Upper lobe of left lung (tissue), 6 donors: ENCODE measurements at regions not wholly inside any gene's neighbourhood (a gene's known extent, or its start where the extent isn't known, plus 50 kb on each side); places are given as distances from the start of the nearest gene placed in this dataset.

Experiments
- ATAC-seq, 2 donors: fragments of 200-7000 bp; cut with Tn5 transposase; one replicate each; pipeline ENCODE4 v1.9.1; 2022; ENCODE audit warnings: mild to moderate bottlenecking in 2 of 2, moderate library complexity in 2 of 2; ENCODE audit not compliant: low FRiP score in 2 of 2
- DNase-seq, 2 donors: peaks; one replicate each; pipeline ENCODE4 v3.0.0-alpha.2; 2019 to 2020
- H3K27ac ChIP-seq, 4 donors: fragments of 200-600 bp; sonication (generic); one replicate each; pipeline ENCODE4 v1.5.1; 2016 to 2019
- H3K27me3 ChIP-seq, 4 donors: fragments of 200-600 bp; sonication (generic); one replicate each; pipeline ENCODE4 v1.5.1; 2017 to 2019
- H3K36me3 ChIP-seq, 4 donors: fragments of 200-600 bp; sonication (generic); one replicate each; pipeline ENCODE4 v1.5.1; 2016 to 2019
- H3K4me1 ChIP-seq, 4 donors: fragments of 200-600 bp; sonication (generic); one replicate each; pipeline ENCODE4 v1.5.1; 2018 to 2019
- H3K4me3 ChIP-seq, 4 donors: fragments of 200-600 bp; sonication (generic); one replicate each; pipeline ENCODE4 v1.5.1; 2017 to 2019; ENCODE audit warnings: mild to moderate bottlenecking in 2 of 4, moderate library complexity in 1 of 4
- H3K9me3 ChIP-seq, 4 donors: fragments of 200-600 bp; sonication (generic); one replicate each; pipeline ENCODE4 v1.5.1; 2018 to 2019
- EP300 ChIP-seq, 4 donors: sonication (generic); formaldehyde crosslinking; IDR thresholded peaks; one replicate each; pipeline ENCODE4 v1.5.1; 2017; ENCODE audit warnings: antibody characterized with exemption in 4 of 4, control low read depth in 2 of 4
- POLR2A ChIP-seq, 4 donors: fragments of 450-650 bp; IDR thresholded peaks; one replicate each; pipeline ENCODE4 v1.5.1; 2016 to 2017; ENCODE audit warnings: antibody characterized with exemption in 4 of 4, mild to moderate bottlenecking in 2 of 4
- POLR2AphosphoS5 ChIP-seq, 2 donors: sonication (generic); formaldehyde crosslinking; IDR thresholded peaks; one replicate each; pipeline ENCODE4 v1.5.1; 2017; ENCODE audit warnings: antibody characterized with exemption in 2 of 2
- WGBS, 2 donors: methylation state at CpG; one replicate each; pipeline ENCODE4 v1.1.5; 2017 to 2018; 5-methylcytosine and 5-hydroxymethylcytosine counted together
- TF ChIP-seq, protein P1 (sequence below), 6 experiments: fragments of 450-650 bp in 4 of 6; fragments of 200-600 bp in 2 of 6; sonication (generic) in 2 of 6; IDR thresholded peaks; one replicate each; pipeline ENCODE4 v1.5.1; 2016 to 2019; ENCODE audit warnings: antibody characterized with exemption in 6 of 6
- donor health status: DM: no; HTN: no; CAD: no; lungs with moderate emphysema.
- donor health status: DM: no; HTN: yes; CAD: no; lungs with severe emphysema.

DNA sequence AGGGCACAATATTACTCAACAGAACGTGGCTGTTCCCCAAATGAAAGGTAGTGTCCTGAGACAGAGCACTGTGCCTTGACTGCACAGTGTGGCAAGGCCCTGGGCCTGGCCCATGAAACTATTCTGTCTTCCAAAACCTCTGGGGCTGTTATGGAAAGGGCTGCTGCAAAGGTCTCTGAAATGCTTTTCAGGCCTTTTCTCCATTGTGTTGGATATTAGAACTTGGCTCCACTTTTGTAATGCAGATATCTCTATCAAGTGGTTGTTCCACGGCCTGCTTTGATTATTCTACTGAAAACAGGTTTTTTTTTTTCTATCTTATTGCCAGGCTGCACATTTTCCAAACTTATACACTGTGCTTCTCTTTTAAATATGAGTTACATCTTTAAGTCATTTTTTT is 777.5 kb upstream of the TYRP1 start:
- ATAC-seq (no peak), DNase-seq (no peak)
- Histone ChIP-seq H3K27ac (no peak overlapping the region), H3K9me3 (peaks cover 0 to 9% (median 0%) of the 10 kb centered on the region in 4 donors), H3K36me3 (no peaks in the 10 kb centered on the region), H3K4me3 (no peak overlapping the region), H3K27me3 (no peaks in the 10 kb centered on the region), H3K4me1 (no peaks in the 10 kb centered on the region)
- TF ChIP-seq, protein P1, sequence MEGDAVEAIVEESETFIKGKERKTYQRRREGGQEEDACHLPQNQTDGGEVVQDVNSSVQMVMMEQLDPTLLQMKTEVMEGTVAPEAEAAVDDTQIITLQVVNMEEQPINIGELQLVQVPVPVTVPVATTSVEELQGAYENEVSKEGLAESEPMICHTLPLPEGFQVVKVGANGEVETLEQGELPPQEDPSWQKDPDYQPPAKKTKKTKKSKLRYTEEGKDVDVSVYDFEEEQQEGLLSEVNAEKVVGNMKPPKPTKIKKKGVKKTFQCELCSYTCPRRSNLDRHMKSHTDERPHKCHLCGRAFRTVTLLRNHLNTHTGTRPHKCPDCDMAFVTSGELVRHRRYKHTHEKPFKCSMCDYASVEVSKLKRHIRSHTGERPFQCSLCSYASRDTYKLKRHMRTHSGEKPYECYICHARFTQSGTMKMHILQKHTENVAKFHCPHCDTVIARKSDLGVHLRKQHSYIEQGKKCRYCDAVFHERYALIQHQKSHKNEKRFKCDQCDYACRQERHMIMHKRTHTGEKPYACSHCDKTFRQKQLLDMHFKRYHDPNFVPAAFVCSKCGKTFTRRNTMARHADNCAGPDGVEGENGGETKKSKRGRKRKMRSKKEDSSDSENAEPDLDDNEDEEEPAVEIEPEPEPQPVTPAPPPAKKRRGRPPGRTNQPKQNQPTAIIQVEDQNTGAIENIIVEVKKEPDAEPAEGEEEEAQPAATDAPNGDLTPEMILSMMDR (IDR thresholded peaks at IDR 0.05): no peak
- TF ChIP-seq EP300 (IDR thresholded peaks at IDR 0.05) (no peak), POLR2A (IDR thresholded peaks at IDR 0.05) (no peak), POLR2AphosphoS5 (IDR thresholded peaks at IDR 0.05) (no peak)
- WGBS, 2 donors: 52 to 77% methylated on average over 2 of the region's 2 CpGs

DNA sequence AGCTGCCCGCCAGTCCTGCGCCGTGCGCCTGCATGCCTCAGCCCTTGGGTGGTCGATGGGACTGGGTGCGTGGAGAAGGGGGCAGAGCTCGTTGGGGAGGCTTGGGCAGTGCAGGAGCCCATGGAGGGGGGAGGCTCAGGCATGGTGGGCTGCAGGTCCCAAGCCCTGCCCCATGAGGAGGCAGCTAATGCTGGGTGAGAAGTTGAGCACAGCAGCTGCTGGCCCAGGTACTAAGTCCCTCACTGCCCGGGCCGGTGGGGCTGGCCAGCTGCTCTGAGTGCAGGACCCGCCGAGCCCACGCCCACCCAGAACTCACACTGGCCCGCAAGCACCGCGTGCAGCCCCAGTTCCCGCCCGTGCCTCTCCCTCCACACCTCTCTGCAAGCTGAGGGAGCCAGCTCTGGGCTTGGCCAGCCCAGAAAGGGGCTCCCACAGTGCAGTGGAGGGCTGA is 764.3 kb upstream of the TYRP1 start:
- TF ChIP-seq POLR2AphosphoS5 (IDR thresholded peaks at IDR 0.05) (no peak), EP300 (IDR thresholded peaks at IDR 0.05) (no peak), POLR2A (IDR thresholded peaks at IDR 0.05) (no peak)
- TF ChIP-seq, protein P1 (IDR thresholded peaks at IDR 0.05): no peak
- no peaks in the 10 kb centered on the region for H3K36me3 ChIP-seq
- no peak for ATAC-seq
- 85 to 94% methylated on average over 5 to 6 of the region's 17 CpGs for WGBS, 2 donors
- no peaks in the 10 kb centered on the region for H3K9me3 ChIP-seq
- H3K27ac ChIP-seq: no peak overlapping the region
- H3K4me1 ChIP-seq: no peaks in the 10 kb centered on the region
- H3K27me3 ChIP-seq: no peaks in the 10 kb centered on the region
- DNase-seq: peak in 1 of 2 donors; percentile 69
- H3K4me3 ChIP-seq: no peak overlapping the region

DNA sequence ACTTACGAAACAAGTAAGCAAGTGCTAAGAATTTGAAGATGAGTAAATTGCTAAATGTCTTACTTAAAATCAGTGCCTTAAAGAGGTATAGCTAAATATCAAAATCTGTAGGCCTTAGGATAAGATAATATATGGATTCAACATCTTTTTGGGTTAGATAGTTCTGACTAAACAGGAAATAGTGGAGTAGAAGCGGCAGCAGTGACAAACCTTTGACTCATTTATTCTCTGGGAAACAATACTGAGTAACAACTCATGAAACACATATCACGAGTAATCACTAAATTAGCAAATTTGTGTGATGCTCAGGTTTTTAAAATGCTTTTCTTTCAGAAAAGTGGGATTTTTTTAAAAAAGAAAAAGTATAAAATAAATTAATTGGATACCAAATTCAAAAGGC is 762.1 kb upstream of the TYRP1 start:
- TF ChIP-seq POLR2AphosphoS5 (IDR thresholded peaks at IDR 0.05) (no peak), POLR2A (IDR thresholded peaks at IDR 0.05) (no peak), EP300 (IDR thresholded peaks at IDR 0.05) (no peak)
- TF ChIP-seq, protein P1 (IDR thresholded peaks at IDR 0.05): no peak
- no peaks in the 10 kb centered on the region for H3K4me1 ChIP-seq
- H3K27me3 ChIP-seq: no peaks in the 10 kb centered on the region
- DNase-seq: no peak
- WGBS, 2 donors: 81 to 84% methylated on average over 3 of the region's 3 CpGs
- no peak for ATAC-seq
- H3K4me3 ChIP-seq: no peak overlapping the region
- no peaks in the 10 kb centered on the region for H3K36me3 ChIP-seq
- H3K27ac ChIP-seq: no peak overlapping the region
- no peaks in the 10 kb centered on the region for H3K9me3 ChIP-seq

DNA sequence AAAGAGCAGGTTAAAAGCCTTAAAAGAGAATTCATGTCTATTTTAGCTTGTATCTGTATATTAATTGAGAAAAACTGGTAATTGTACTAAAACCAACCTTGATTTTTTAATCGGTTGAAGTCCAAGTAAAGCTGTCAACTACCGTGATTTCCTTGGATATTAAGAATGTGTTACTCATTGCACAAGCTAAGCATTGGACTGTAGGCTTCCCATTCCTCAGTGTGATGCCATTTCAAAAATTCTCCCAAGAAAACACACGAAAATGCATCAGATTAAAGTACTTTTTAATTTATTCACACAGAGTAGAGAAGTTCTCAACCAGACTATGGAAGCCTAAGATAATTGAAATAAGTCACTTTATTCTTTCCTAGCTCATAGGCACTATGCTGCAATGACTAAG is 761.4 kb upstream of the TYRP1 start:
- 75% methylated on average over 3 of the region's 3 CpGs for WGBS, 2 donors
- no peak for TF ChIP-seq POLR2A (IDR thresholded peaks at IDR 0.05)
- no peak for TF ChIP-seq POLR2AphosphoS5 (IDR thresholded peaks at IDR 0.05)
- TF ChIP-seq, protein P1 (IDR thresholded peaks at IDR 0.05): no peak
- TF ChIP-seq EP300 (IDR thresholded peaks at IDR 0.05): no peak
- no peak for ATAC-seq

DNA sequence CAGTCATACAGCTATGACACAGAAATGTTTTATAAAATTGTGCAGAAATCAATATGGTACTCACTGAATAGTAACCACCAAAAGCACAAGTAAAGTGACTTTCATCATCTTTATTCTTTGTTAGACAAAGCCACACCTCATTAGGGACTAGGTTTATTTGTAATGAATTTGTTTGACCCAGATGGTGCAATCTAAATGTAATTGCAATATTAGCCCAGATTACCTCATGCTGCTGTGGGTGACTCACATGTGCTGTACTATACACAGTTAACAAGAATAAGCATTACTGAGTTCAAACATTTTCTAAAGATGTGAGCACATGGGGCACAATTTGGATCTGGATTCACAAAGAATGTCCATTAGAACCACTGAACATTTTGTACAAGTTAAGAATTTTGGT is 759.3 kb upstream of the TYRP1 start:
- Histone ChIP-seq H3K4me3 (no peak overlapping the region), H3K4me1 (no peaks in the 10 kb centered on the region), H3K36me3 (no peaks in the 10 kb centered on the region), H3K27me3 (no peaks in the 10 kb centered on the region), H3K27ac (no peak overlapping the region), H3K9me3 (no peaks in the 10 kb centered on the region)
- ATAC-seq: no peak
- no peak for TF ChIP-seq POLR2A (IDR thresholded peaks at IDR 0.05)
- TF ChIP-seq, protein P1 (IDR thresholded peaks at IDR 0.05): no peak
- no peak for TF ChIP-seq POLR2AphosphoS5 (IDR thresholded peaks at IDR 0.05)
- DNase-seq: no peak

More for the DNA sequence above, 761.4 kb upstream of the TYRP1 start:
- Histone ChIP-seq H3K4me1 (no peaks in the 10 kb centered on the region), H3K36me3 (no peaks in the 10 kb centered on the region), H3K4me3 (no peak overlapping the region), H3K27ac (no peak overlapping the region), H3K9me3 (no peaks in the 10 kb centered on the region), H3K27me3 (no peaks in the 10 kb centered on the region)
- DNase-seq: no peak
